Dendritic cell treated with granulocyte-macrophage colony-stimulating factor and Interleukin-4, amounts not matched to agents 40 ng/mL and 50 ng/mL, for 4 days (primary cell): ENCODE measurements at regions not wholly inside any gene's neighbourhood (a gene's known extent, or its start where the extent isn't known, plus 50 kb on each side); places are given as distances from the start of the nearest gene placed in this dataset.
A peak's percentile ranks its signal among the peaks of the same experiment; 100 is the strongest.

ENCODE experiments used
- H3K27ac Mint-ChIP-seq: one replicate; pipeline ENCODE4 v1.8.0; 2022; ENCODE audit warnings: mild to moderate bottlenecking, mixed read lengths
- H3K27me3 Mint-ChIP-seq: one replicate; pipeline ENCODE4 v1.8.0; 2022; ENCODE audit warnings: mild to moderate bottlenecking, mixed read lengths
- H3K36me3 Mint-ChIP-seq: one replicate; pipeline ENCODE4 v1.8.0; 2022; ENCODE audit warnings: low read depth, mixed read lengths
- H3K4me1 Mint-ChIP-seq: one replicate; pipeline ENCODE4 v1.8.0; 2022; ENCODE audit warnings: low read depth, mixed read lengths
- H3K4me3 Mint-ChIP-seq: one replicate; pipeline ENCODE4 v1.8.0; 2022; ENCODE audit warnings: mild to moderate bottlenecking, moderate library complexity, mixed read lengths
- H3K9me3 Mint-ChIP-seq: one replicate; pipeline ENCODE4 v1.8.0; 2022; ENCODE audit warnings: mixed read lengths
- intact Hi-C: fragments of 100-400 bp; cut with micrococcal nuclease; formaldehyde crosslinking; loops from one replicate; pipeline ENCODE4 v1.15.0; 2022

DNA sequence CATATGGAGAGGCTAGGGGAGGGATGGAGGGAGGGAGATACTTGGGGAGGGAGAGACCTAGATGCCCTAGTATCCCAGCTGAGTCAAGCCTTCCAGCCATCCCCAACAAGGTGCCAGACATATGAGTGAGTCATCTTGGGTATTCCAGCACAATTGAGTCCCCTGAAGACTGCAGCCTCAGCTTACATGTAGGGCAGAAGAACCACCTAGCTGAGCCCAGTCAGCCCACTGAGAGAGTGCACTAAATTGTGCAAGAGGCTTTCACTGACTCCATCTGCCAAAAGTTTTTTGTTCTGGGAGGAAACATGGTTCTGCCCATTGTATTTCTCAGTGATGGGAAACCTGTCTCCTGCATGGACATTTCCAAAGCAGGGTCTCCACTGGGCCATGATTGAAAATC, 76.4 kb downstream of the FOXD2 start:
- no peak overlapping the region for H3K4me3 Mint-ChIP-seq
- H3K27ac Mint-ChIP-seq = no peak overlapping the region

DNA sequence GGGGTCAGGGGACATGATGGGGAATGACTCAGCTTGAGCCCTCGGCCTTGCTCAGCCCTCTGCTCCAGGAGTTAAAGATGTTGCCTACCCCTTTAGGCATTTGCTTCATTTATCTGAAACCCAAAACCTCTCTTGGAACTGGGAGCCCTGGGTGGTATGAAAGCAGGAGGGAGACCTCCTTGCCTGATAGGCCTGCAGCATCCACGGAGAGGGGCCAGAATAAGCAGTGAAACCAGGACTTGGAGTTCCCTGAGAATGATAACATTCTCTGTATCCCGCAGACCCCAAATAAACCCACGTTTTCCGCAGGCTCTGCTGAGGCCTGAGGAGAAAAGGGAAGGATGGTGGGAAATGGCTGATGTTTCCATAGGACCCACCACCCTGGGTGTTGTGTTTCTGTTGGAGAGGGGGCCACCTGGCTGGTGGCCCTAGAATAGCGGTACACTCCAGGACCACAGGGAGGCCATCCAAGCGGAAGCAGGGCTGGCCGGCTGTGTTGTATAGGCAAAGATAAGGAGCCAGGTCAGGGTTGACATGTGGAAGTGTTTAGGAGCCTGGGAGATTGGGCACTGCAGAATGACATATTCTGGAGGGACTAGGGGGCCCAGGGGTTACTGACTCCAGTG, 77.4 kb downstream of the FOXD2 start:
- Mint-ChIP-seq H3K4me1 (no peaks in the 10 kb centered on the region), H3K36me3 (no peaks in the 10 kb centered on the region), H3K27me3 (peaks cover 31% of the 10 kb centered on the region), H3K4me3 (no peak overlapping the region), H3K27ac (no peak overlapping the region), H3K9me3 (no peaks in the 10 kb centered on the region)
- intact Hi-C loops = no loop called here

More for the DNA sequence above, 76.4 kb downstream of the FOXD2 start:
- Mint-ChIP-seq H3K9me3 (no peaks in the 10 kb centered on the region), H3K27me3 (peaks cover 40% of the 10 kb centered on the region), H3K4me1 (no peaks in the 10 kb centered on the region), H3K36me3 (no peaks in the 10 kb centered on the region)
- intact Hi-C loops = no loop called here

GRCh38 chr1:47517946-47518345, 80.1 kb downstream of the FOXD2 start:
- Mint-ChIP-seq H3K36me3 (no peaks in the 10 kb centered on the region), H3K4me3 (no peak overlapping the region), H3K27me3 (peaks cover 24% of the 10 kb centered on the region), H3K9me3 (no peaks in the 10 kb centered on the region), H3K4me1 (no peaks in the 10 kb centered on the region), H3K27ac (no peak overlapping the region)
- intact Hi-C loops = no loop called here

DNA sequence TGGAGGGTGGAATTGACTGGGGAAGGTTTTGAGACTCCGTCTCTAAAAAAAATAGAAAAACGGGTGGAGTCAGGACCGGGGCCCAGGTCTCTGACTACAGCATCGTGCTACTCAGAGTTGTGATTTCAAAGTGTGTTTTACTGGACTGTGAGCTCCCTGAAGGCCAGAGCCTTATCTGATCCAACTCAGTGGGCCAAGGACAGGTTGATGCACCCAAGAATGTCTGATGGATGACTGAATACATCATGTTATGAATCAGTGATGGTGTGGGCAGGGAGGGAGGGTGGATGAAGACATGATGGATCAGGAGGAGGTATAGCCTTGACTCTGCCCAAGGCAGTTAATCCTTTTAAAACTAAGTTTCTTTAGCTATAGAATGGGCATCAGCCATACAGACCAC, 81.6 kb downstream of the FOXD2 start:
- H3K27me3 Mint-ChIP-seq = peaks cover 26% of the 10 kb centered on the region
- intact Hi-C loops = no loop called here
- H3K36me3 Mint-ChIP-seq = no peaks in the 10 kb centered on the region
- no peaks in the 10 kb centered on the region for H3K9me3 Mint-ChIP-seq
- no peak overlapping the region for H3K27ac Mint-ChIP-seq
- H3K4me3 Mint-ChIP-seq = no peak overlapping the region
- H3K4me1 Mint-ChIP-seq = peaks cover 5% of the 10 kb centered on the region

DNA sequence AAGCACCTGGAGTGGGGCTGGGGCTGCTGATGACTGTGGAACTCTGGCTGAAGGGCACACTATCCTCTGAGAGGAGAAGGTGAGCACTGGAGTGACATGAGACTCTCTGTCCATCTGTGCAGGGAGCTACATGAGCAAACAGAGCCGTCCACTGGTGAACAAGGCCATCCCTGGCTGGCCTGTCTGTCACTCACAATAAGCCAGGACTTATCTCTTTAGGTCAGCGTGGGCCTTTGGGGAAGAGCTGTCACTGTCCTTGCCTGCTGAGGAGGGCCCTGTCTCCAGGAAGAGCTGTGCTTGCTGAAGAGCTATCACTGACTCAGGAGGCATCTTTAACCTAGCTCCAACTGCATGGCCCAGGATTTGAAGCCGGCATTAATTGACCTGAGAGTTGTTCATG, 82.1 kb downstream of the FOXD2 start:
- H3K9me3 Mint-ChIP-seq = no peaks in the 10 kb centered on the region
- intact Hi-C loops = no loop called here

GRCh38 chr1:47521034-47521881, 83.4 kb downstream of the FOXD2 start:
- H3K9me3 Mint-ChIP-seq = no peaks in the 10 kb centered on the region
- H3K27ac Mint-ChIP-seq = no peak overlapping the region
- H3K4me3 Mint-ChIP-seq = no peak overlapping the region
- intact Hi-C loops = no loop called here
- H3K27me3 Mint-ChIP-seq = peaks cover 22% of the 10 kb centered on the region
- H3K36me3 Mint-ChIP-seq = no peaks in the 10 kb centered on the region
- peaks cover 7% of the 10 kb centered on the region for H3K4me1 Mint-ChIP-seq

More for the DNA sequence above, 82.1 kb downstream of the FOXD2 start:
- H3K27ac Mint-ChIP-seq = no peak overlapping the region
- peaks cover 27% of the 10 kb centered on the region for H3K27me3 Mint-ChIP-seq
- no peaks in the 10 kb centered on the region for H3K36me3 Mint-ChIP-seq
- H3K4me3 Mint-ChIP-seq = no peak overlapping the region
- peaks cover 7% of the 10 kb centered on the region for H3K4me1 Mint-ChIP-seq

DNA sequence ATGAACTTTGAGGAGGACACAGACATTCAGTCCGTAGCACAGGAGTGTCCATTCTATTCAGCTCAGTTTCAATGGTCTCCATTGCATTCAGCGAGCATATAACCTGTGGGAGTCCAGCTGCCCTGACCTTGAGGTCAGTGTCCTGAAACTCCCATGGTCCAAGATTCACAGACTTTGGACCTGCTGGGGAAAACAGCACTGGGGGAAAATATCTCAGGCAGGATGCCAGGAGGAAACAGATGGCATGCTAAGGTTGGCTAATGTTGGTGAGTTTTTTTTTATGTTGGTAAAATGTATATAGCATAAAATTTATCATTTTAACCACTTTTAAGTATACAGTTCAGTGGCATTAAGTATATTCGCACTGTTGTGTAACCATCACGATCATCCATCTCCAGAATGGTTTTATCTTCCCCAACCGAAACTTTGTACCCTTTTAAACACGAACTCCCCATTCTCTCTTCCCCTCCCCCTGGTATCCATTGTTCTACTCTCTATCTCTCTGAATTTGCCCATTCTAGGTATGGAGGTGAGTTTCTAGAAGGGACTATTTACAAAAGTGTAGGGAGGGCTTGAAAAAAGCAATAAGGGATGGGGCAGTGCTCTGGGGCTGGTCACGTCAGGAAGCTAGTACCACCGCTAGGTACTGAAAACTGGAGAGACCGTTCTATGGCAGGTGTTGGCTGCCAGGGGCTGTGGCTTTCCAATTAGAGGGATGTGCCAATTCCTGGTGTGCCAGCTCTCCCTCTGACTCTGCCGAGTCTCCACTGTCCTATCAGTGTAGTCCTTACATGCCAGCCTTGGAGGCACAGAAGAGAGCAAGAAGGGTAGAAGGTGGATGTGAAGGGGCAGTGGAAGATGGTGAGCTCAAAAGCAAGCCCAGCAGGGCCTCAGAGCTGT, 85.3 kb downstream of the FOXD2 start:
- Mint-ChIP-seq H3K4me1 (peaks cover 7% of the 10 kb centered on the region), H3K4me3 (no peak overlapping the region), H3K27me3 (peaks cover 26% of the 10 kb centered on the region), H3K27ac (no peak overlapping the region), H3K36me3 (no peaks in the 10 kb centered on the region), H3K9me3 (no peaks in the 10 kb centered on the region)
- intact Hi-C loops = no loop called here

GRCh38 chr1:47523835-47524215, 86.0 kb downstream of the FOXD2 start:
- no peaks in the 10 kb centered on the region for H3K36me3 Mint-ChIP-seq
- peaks cover 26% of the 10 kb centered on the region for H3K27me3 Mint-ChIP-seq
- peaks cover 7% of the 10 kb centered on the region for H3K4me1 Mint-ChIP-seq
- intact Hi-C loops = no loop called here
- H3K4me3 Mint-ChIP-seq = no peak overlapping the region
- H3K27ac Mint-ChIP-seq = no peak overlapping the region
- H3K9me3 Mint-ChIP-seq = no peaks in the 10 kb centered on the region

- Mint-ChIP-seq H3K36me3 (no peaks in the 10 kb centered on the region), H3K27me3 (peaks cover 26% of the 10 kb centered on the region), H3K4me3 (no peak overlapping the region), H3K4me1 (peaks cover 7% of the 10 kb centered on the region), H3K9me3 (no peaks in the 10 kb centered on the region), H3K27ac (no peak overlapping the region)
- intact Hi-C loops = no loop called here
Measured at GRCh38 chr1:47524272-47524671, 86.4 kb downstream of the FOXD2 start.

GRCh38 chr1:47527653-47528272, 89.9 kb downstream of the FOXD2 start:
- no peaks in the 10 kb centered on the region for H3K36me3 Mint-ChIP-seq
- H3K9me3 Mint-ChIP-seq = no peaks in the 10 kb centered on the region
- peaks cover 7% of the 10 kb centered on the region for H3K4me1 Mint-ChIP-seq
- H3K4me3 Mint-ChIP-seq = no peak overlapping the region
- intact Hi-C loops = no loop called here
- peaks cover 40% of the 10 kb centered on the region for H3K27me3 Mint-ChIP-seq
- no peak overlapping the region for H3K27ac Mint-ChIP-seq

DNA sequence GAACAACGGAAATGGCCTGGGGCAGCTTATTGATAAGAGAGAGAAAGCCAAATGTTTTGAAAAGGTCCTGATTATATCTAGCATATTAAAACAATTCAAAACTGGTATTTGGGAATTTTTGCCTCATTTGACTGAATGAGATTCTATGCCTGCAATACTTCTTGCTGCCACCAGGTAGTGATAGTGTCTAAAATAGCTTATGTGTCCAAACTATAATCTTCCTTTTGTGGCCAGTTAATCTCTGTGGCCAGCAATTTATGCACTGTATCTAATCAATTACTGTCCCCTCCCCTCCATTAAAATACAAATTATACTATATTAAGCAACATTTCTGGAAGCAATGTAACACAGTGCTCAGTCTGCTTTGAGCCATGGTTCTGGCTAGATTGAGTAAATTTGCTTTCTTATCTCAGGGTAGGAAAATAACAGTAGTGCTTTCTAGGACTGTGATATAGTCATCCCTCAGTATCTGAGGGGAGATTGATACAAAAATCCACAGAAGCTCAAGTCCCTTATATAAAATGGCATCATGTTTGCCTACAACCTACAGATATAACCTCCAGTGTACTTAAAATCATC, 91.8 kb downstream of the FOXD2 start:
- intact Hi-C loops = no loop called here
- no peaks in the 10 kb centered on the region for H3K36me3 Mint-ChIP-seq
- no peak overlapping the region for H3K4me3 Mint-ChIP-seq
- H3K4me1 Mint-ChIP-seq = peaks cover 11% of the 10 kb centered on the region
- H3K9me3 Mint-ChIP-seq = no peaks in the 10 kb centered on the region
- peaks cover 45% of the 10 kb centered on the region for H3K27me3 Mint-ChIP-seq
- H3K27ac Mint-ChIP-seq = no peak overlapping the region

GRCh38 chr1:47532921-47533792, 95.3 kb downstream of the FOXD2 start:
- Mint-ChIP-seq H3K27ac (no peak overlapping the region), H3K4me3 (peak overlapping the region; percentile 39), H3K27me3 (peaks cover 50% of the 10 kb centered on the region), H3K4me1 (peaks cover 10% of the 10 kb centered on the region), H3K36me3 (no peaks in the 10 kb centered on the region), H3K9me3 (no peaks in the 10 kb centered on the region)
- intact Hi-C loops = no loop called here
